Activated CD4-positive, alpha-beta T cell treated with anti-CD3 and anti-CD28 coated beads, Interleukin-2, amount 50 U/mL, for 1 hour (primary cell): ENCODE measurements at regions not wholly inside any gene's neighbourhood (a gene's known extent, or its start where the extent isn't known, plus 50 kb on each side); places are given as distances from the start of the nearest gene placed in this dataset.
"Not testable (repeated sequence)": the region's sequence is repeated elsewhere in the genome, so short reads cannot be mapped to it uniquely, and the experiment has no call there.

Source experiments
- DNase-seq: peaks from one replicate; pipeline ENCODE4 v3.0.0-alpha.2; 2020

DNA sequence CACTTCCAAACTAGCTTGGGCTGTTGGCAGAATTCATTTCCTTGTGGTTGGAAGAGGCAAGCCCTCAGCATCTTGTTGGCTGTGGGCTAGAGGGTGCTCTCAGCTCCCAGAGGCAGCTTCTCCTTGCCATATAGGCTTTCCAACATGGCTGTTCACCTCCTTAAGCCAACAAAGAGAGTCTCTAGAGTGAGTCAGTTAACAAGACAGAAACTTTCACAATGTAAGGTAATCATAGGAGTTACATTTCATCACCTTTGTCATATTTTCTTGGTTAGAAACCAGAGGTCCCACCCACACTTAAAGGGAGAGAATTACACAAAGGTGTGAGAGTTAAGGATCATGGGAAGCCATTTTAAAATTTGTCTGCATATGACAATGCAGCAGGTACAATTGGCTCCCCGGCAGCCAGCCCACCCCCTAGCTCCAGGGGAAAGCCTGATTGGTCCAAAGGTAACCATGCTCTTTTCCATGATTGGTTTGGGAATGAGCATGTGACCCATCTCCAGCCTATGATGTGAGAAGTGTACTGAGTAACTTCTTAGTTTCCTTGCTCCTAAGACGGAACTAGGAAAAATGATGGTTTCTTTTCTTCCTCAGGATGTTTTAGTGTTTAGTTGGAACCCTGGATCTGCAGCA, 109.8 kb upstream of the MSX2 start:
- DNase-seq, result no peak

DNA sequence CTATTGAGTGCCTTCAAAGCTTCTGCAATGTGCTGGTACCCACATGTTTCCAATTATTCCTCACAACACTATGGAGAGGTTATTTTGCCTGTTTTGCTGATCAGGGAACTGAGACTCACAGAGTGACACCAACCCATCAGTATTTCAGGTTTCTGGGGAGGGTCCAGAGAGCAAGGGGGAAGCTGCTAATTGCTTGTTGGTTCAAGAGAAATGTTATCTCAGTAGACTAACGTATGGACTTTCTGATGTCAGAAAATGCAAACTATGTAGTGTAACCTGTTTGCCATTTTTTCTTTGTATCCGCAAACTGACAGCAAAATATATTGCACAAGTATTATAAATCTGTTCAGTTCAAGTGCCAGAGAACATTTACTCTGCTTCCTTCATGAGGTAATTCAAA, 108.3 kb upstream of the MSX2 start:
- no peak for DNase-seq

DNA sequence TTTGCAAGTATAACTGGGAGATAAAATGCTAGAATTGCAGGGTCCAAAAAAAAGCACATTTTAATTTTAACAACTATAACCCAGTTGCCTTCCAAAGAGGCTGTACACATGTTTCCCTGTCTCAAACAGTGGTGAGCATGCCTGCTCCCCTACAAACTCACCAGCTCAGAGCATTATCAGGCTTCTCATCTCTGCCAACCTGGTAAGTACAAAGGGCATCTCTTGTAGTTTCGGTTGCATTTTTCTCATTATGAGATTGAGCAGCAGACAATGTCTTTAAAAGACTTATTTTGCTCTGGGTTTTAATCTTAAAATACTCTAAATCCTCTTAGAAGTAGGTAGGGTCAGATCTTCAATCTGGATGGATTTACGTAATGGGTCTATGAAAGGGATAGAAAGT, 107.1 kb upstream of the MSX2 start:
- DNase-seq, result no peak

DNA sequence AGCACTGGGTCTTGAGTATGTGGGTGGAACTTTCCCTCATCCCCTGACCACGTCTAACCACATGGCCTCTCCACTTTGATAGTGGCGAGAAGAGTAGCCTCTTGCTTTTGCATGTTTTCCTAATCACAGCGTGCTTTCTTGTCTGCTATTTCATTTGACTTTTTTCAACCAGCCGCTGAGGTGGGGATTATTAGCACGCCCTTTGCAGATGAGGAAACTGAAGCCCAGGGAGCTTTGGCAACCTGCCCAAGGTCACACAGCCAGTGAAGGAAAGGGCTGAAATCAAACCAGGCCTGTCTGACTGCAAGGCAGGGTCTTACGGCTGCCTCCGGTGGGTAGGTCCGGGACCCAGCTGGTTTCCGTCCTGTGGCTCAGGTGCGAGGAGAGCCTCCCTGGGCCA, 106.5 kb upstream of the MSX2 start:
- DNase-seq, result no peak

DNA sequence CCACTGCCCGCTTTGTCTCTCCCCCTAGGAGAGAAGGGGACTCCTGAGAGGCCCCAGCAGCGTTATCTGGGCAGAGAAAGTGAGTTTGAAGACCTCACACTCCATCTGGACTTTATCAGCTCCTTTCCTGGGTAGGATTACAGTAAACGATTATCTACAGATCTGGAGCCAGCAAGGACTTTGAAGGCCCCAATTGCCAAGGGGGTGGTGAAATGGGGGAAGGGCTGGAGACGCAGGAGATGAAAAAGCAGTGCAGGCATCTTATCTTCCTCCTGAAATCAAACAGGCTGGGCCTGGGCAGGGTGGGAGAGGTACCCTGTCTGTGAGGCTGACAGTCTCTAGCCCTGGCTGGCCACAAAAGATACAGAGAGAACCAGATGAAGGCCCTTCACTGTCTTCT, 105.8 kb upstream of the MSX2 start:
- no peak for DNase-seq

DNA sequence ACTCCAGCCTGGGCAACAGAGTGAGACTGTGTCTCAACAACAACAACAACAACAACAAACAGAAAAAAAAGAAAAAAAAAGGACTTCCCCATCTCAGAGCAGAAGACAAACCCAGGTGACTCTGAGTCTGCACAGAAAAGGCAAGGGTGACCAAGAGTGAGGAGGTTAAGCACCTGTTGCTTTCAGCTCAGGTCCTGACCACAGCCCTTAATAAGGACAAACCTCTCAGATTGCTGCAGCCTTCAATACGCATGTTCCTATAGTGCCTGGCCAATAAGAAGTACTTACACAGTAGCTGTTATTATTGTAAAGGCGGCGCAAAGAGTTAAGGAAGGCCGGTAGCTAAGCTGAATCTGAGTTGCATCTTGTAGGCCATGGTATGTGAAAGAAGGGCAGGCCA, 102.3 kb upstream of the MSX2 start:
- no peak for DNase-seq

DNA sequence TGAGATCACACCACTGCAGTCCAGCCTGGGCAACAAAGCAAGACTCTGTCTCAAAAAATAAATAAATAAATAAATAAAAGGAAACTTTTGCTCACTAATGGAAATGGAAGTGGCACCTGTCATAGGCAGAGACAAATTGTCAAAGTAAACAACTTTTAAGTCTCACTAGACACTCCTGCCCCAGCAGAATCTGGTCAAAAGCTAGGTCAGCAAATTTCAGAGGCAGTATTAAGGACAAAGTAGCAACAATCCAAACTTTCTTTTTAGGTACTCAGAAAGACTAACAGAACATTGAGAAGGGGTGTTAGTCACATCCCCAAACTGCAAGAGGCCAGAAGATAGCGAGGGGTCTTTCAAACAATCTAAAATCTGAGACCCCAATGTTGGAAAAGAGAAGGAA, 101.4 kb upstream of the MSX2 start:
- DNase-seq, result no peak

DNA sequence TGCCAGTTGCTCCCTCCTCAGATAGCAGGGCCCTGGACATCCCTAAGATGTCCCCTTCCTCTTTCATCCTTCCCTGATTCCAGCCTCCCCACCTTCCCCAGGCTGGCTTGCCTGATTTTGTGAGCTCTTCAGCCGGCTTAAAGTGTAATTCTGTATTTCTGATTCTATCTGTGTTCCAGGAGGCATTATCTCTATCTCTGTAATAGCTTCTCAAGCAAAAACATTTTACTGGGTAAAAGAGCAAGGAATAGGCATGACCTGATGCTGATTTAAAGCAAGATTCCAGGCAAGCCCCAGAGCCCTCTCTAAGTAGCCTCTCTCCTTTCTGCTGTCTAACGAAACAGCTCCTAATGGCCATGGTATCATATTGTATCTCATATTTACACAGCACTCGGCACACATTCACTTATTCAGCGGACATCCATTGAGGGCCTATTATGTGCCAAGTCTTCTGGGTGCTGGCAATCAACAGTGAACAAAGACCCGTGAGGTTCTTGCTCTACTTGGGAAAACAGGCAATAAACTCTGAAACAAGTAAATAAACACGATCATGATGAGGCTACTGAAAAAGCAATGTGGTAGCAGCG, 100.9 kb upstream of the MSX2 start:
- DNase-seq, result no peak

DNA sequence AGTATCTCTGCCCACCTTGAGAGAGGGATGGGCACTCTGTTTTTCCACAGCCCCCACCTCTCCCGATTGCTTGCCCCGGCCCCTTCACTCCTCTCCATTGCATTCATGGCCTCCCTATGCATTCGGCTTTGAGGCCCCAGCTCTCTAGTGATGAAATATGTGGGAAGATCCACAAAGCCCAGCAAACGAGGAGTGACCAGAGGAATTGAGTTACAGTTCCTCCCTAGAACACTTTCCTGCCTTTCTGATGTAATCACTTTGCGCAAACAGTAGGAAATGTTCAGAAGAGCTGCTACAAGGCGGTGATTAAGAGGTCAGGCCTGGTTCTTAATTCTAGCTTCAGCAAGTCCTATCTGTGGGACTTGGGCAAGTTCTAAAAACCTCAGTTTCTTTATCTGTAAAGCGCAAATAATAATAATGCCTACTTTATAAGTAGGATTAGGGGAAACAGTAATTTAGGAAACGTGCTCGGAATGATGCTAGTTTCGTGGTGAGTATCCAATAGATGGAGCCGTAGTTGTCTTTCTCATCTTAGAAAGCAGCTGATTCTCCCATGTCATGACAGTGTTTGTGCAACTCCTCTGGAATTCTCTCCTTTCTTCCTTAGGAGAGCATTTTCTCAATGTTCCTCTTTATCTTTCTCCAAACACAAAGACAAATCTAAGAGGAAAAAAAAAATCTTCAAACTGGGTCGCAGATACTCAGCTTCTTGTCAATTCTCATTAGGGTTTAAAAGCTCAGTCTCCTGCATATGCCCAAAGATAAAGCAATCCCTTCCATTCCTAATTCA, 99.5 kb upstream of the MSX2 start:
- no peak for DNase-seq

DNA sequence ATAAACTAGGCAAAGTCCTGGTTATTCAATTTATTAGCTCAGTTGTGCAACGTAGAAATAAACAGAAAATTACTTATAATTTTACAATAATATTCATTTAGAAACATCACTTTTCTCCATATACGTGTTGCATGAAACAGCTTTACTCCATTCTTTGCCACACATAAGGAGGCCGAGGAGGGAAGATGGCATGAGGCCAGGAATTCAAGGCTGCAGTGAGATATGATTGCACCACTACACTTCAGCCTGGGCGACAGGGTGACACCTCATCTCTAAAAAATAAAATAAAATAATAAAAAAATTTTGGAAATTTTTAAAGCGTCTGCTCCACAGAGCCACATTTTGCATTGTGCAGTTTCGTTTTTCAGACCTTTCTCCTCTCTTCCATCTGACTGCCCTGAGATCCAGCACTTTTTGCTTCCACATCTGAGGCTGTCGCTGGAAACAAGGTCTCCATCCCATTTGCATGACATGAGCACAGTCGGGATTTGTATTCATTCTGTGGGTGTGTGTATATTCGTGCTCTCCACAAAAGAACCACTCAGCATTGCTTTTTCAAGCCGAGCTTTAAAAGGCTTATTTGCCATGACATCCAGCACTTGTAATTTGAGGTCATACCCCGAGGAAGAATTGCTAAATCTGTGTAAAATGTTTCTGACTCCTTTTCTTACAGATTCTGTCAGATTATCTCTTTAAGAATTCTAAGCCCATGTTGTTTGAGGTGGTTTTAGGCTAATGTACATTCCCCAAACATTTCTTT, 98.6 kb upstream of the MSX2 start:
- no peak for DNase-seq

DNA sequence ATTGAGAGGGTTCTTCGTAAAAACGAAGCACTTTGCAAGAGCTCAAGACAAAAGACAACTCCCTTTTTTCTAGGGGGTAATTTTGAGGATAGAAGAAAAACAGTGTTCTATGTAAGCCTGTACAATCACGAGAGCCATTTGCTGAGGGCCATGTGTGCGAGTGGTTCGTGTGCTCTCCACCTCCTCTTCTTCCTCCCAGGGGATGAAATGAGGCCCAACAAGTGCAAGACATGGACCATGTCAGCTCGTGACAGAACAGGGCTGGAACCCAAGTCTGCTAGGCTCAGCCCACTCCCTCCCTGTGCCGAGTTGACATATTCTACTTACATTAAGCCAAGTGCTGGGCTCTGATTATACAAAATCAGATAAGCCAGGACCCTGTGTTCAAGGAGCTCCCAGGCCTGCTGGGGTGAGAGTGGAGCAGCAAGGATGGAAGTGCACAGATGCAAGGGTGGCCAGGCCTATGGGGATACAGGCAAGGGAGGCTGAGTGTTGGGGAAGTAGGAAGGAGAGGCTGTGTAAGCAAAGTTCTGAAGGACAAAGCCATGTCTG, 97.9 kb upstream of the MSX2 start:
- DNase-seq, result no peak

DNA sequence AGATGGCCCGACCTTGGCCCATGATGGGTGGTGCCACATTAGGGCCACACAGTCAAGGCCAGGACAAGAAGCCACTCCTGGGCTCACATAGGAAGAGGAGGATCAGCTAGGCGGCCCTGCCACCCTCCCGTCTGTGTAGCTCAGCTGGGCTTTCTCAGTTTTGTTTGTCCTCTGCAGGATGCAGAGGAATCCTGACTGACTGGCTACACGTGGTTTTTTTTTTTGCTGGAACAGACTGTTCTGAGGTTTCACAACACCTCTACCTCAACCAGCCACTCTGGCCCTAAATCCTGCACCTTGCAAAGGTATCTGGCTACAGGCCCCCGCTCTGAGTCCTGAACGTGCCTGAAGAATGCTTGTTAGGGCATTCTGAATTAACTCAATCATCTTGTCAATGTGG, 88.3 kb upstream of the MSX2 start:
- DNase-seq, result no peak

DNA sequence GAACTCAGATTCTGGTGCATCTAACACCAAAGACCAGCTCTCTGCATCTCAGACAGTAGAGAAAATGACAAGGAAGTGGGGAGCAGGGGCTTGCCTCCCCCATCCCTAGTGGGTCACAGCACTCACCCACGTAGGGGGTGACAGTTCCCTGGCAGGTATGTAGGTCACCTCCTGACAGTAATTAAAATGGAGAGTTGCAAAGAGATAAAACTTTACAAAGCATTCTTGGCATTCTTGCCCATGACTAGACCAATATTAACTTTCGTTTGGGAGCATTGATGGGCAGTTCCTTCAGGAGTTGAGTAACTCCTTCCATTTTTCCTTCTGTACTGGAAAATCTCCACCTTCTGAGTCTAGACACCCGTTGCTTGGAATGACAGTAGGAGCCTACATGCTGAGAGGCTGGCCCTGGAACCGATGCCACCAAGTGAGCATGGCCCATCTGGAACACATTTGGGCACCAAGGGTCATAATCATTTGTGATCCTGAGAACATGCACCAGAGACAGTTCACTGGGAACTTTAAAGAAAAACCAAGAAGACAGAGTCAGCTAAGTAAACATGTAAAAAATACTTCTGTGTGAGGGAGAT, 81.5 kb upstream of the MSX2 start:
- DNase-seq, result no peak

DNA sequence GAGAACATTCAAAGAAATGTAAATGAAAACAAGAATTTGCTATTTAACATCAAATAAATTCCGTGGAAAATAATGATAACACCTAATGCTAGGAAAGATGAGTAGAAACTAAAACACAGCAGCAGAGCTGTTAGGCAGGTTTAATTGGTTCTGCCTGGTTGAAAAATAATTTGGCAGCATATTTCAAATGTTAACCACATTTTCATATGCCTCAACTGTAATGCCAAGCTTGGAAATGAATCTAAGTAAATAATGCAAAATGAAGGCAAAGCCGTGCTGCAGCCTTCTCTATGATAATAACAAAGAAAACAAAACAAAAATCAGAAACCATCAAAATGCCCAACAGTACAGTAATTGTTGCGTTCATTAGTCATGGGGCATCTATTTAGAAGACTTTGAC, 79.9 kb upstream of the MSX2 start:
- DNase-seq, result no peak

DNA sequence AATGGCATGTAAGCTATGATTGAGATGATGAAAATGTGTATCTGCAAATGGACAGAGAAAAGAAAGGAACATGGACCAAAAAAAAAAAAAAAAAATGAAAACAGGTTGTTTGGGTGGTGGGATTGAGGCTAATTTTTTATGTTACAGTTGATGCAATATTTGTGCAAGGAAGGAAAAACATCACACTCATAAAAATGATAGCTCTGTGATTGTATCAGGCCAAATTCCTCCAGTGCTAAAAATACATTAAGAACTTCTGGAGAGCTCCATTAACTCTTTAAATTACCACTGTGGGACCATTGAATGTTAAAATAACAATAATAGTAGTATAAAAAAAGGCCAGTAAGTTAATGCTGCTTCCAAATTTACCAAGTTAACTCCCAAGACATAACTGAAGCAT, 79.5 kb upstream of the MSX2 start:
- DNase-seq, result no peak

DNA sequence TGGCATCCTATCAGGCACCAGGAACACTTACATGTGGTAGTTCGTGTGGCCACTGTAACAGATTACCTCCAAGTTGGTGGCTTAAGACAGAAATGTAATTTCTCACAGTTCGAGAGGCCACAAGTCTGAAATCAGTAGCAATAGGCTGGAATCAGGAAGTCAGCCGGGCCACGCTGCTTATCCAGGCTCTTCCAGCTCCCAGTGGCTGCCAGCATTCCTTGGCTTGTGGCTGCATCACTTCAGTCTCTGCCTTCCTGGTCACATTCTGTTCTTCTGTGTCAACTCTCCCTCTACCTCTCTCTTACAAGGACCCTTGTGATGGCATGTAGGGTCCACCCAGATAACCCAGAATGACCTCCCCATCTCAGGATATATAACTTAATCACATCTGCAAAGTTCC, 78.7 kb upstream of the MSX2 start:
- DNase-seq, result no peak

DNA sequence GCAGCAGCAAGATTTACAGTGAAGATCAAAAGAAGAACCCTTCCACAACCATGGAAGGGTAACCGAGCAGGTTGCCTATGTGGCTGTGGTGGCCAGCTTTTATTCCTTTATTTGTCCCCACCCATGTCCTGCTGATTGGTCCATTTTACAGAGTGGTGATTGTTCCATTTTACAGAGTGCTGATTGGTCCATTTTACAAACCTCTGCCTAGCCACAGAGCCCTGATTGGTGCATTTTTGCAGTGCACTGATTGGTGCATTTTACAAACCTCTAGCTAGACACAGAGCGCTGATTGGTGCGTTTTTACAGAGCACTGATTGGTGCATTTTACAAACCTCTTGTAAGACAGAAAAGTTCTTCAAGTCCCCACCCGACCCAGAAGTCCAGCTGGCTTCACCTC, 75.8 kb upstream of the MSX2 start:
- DNase-seq, result not testable (repeated sequence)

DNA sequence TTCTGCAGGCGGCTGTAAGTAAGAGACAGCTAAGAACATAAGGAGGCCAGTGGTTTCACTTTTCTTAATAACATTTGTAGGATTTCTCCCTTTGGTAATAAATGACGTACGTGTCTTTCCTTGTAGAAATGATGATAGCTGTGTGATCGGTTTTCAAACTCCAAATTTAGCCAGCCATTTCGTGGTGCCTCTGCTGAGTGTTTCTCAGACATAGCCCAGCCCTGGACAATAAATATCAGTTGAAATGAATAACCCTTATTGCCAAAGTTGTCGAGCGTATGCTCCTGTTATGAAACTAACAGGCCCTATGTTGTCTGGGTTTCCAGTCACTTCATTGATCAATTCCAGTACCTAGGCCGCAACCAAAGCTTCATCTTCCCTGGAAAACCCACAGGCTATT, 75.0 kb upstream of the MSX2 start:
- no peak for DNase-seq

DNA sequence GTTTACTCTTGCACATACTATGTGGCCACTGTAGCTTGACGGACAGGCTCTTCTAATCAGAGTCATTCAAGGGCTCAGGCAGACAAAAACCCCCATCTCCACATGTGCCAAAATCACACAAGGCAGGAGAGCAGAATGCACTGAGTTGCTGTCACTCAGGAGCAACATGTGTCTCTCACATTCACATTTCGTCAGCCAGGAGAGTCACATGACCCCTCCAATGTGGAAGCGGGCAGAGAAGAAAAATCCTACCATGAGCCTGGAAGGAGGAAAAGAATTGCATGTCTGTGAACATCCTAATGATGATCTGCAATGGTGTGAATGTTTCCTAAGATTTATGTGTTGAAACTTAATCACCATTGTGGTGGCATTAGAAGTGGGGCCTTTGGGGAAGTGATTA, 69.9 kb upstream of the MSX2 start:
- no peak for DNase-seq

DNA sequence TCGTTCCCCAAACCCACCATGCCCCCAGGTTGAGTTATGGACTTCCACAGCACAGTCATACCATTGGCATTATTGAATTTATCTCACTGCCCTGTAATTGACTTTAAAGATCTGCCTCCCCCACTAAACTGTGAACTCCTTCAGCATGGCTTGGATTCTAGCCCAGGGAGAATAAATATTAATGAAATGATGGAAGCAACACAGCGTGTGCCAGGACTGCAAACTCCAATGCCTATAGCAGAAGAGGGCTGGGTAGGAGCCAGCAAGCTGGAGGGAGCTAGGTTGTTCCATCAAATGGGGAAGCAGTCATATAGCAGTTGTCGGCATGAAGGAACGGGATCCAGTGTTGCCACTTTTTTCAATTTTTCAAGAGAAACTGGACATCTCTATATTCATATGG, 69.0 kb upstream of the MSX2 start:
- no peak for DNase-seq

DNA sequence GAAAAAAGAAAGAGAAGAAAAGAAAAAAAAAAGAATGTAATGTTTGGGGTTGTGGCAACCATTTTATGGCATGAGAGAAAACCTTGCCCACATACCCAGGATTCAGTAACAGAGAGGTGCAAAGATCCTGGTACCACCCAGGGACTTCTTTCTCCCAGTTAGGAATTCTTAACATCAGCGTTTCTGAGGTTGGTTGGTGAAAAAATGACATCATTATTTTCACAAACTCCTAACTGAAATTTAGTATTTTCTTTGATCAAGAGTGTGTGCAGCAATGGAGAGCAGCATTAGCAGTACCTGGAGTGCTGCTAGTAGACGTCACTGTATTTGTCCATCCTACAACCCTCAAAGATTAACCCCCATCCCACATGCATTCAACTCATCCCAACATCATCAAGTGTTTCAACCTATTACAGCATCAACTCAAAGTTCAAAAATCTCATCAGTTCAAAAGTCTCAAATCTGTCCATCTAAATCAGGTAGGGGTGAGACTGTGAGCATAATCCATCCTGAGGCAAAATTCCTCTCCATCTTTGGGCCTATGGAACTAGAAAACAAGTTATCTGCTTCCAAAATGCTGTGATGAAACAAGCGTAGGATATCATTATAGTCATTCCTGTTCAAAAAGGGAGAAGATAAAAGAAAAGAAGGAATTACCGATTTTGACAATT, 60.1 kb upstream of the MSX2 start:
- no peak for DNase-seq

DNA sequence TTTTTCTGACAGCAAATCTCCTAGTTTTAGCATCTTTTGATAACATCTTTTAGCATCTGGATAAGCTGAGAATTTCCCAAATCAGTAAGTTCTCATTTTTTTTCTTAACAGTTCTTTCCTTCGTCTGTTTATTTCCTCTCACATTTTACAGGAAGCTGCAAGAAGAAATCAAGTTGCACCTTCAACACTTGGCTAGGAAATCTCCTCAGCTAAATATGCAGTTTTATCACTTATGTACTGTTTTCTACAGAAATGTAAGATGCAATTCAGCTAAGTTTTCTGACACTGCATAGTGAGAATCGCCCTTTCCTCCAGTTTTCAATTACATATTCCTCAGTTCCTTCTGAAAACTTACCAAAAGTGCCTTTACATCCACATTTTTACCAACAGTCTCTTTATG, 59.0 kb upstream of the MSX2 start:
- no peak for DNase-seq

DNA sequence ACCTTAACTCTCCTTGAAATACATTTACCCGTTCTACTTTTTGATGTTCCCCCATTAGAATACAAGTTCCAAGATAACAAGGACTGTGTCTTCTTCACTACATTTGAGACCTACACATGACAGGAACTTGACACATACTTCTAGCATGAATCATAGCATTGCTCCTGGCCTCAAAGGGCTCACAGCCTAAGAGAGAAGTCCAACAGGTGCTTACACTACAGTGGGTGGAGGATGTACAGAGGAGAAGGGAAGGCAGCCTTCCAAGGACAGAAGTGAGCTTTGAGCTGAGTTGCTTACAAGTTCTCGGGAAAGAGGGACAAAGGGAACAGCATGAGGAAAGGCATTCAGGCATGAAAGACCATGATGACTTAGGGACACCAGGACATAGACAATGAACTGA, 56.9 kb upstream of the MSX2 start:
- no peak for DNase-seq
